PC-3 (cell line): ENCODE measurements at regions not wholly inside any gene's neighbourhood (a gene's known extent, or its start where the extent isn't known, plus 50 kb on each side); places are given as distances from the start of the nearest gene placed in this dataset.

Experiments
- ATAC-seq: fragments of 200-7000 bp; cut with Tn5 transposase; 2 replicates; pipeline ENCODE4 v1.9.1; 2020; ENCODE audit warnings: mild to moderate bottlenecking, moderate library complexity
- BruUV-seq: library from RNA; stranded (reverse); fragments of 400-500 nt; replicated peaks from 2 replicates; lab custom pipeline; 2021; lab: Mats Ljungman, UMichigan
- CTCF ChIA-PET: fragments of 300-600 bp; sonication (Branson Sonifier 250); formaldehyde crosslinking; loops from one replicate; lab custom pipeline; 2022; ENCODE audit warnings: antibody characterized with exemption; lab: Charles Lee
- POLR2A ChIA-PET: fragments of 300-600 bp; sonication (Branson Sonifier 250); formaldehyde crosslinking; loops from one replicate; lab custom pipeline; 2022; ENCODE audit warnings: antibody characterized with exemption; ENCODE audit not compliant: unreplicated experiment; lab: Charles Lee
- DNase-seq: peaks from one replicate; pipeline ENCODE4 v3.0.0-alpha.2; 2015
- H2AFZ ChIP-seq: fragments of 300-600 bp; sonication (generic); 2 replicates; pipeline ENCODE4 v1.6.0; 2016; ENCODE audit warnings: antibody characterized with exemption, low read length
- H3F3A ChIP-seq: fragments of 300-600 bp; sonication (generic); one replicate; pipeline ENCODE4 v1.6.0; 2017; ENCODE audit warnings: antibody characterized with exemption, low read length, control low read depth, mild to moderate bottlenecking; ENCODE audit not compliant: unreplicated experiment
- H3K27ac ChIP-seq: fragments of 300-600 bp; sonication (generic); 2 replicates; pipeline ENCODE4 v1.5.1; 2016; ENCODE audit warnings: mild to moderate bottlenecking, low read length
- H3K27me3 ChIP-seq: fragments of 300-600 bp; sonication (generic); 2 replicates; pipeline ENCODE4 v1.6.1; 2016; ENCODE audit warnings: low read length, mixed read lengths
- H3K36me3 ChIP-seq: fragments of 300-600 bp; sonication (generic); 2 replicates; pipeline ENCODE4 v1.6.1; 2016; ENCODE audit warnings: low read depth, mixed run types, low read length, mixed read lengths
- H3K4me1 ChIP-seq: fragments of 300-600 bp; sonication (generic); 2 replicates; pipeline ENCODE4 v1.5.1; 2016; ENCODE audit warnings: low read length; ENCODE audit not compliant: insufficient read depth
- H3K4me2 ChIP-seq: fragments of 300-600 bp; sonication (generic); 2 replicates; pipeline ENCODE4 v1.6.0; 2016; ENCODE audit warnings: low read length
- H3K4me3 ChIP-seq: fragments of 300-600 bp; sonication (generic); 2 replicates; pipeline ENCODE4 v1.5.1; 2016; ENCODE audit warnings: mild to moderate bottlenecking, low read length, mixed read lengths
- H3K79me2 ChIP-seq: fragments of 300-600 bp; sonication (generic); 2 replicates; pipeline ENCODE4 v1.6.1; 2017; ENCODE audit warnings: low read length, mixed read lengths
- H3K9ac ChIP-seq: fragments of 300-600 bp; sonication (generic); 2 replicates; pipeline ENCODE4 v1.6.0; 2016; ENCODE audit warnings: mild to moderate bottlenecking, low read length
- H3K9me2 ChIP-seq: fragments of 300-600 bp; sonication (generic); replicated peaks from 2 replicates; pipeline ENCODE4 v1.6.1; 2016; ENCODE audit warnings: mixed run types, low read length, mixed read lengths
- H3K9me3 ChIP-seq: fragments of 300-600 bp; sonication (generic); 2 replicates; pipeline ENCODE4 v1.6.1; 2016; ENCODE audit warnings: low read length, mixed read lengths
- H4K20me1 ChIP-seq: fragments of 300-600 bp; sonication (generic); 2 replicates; pipeline ENCODE4 v1.6.1; 2016; ENCODE audit warnings: low read length, mixed read lengths
- EZH2 ChIP-seq: fragments of 300-600 bp; sonication (generic); IDR thresholded peaks from one replicate; pipeline ENCODE4 v1.6.1; 2017; ENCODE audit warnings: antibody characterized with exemption, mild to moderate bottlenecking, low read length; ENCODE audit not compliant: unreplicated experiment
- EZH2phosphoT487 ChIP-seq: fragments of 300-600 bp; sonication (generic); IDR thresholded peaks from 2 replicates; pipeline ENCODE4 v1.6.1; 2018; ENCODE audit warnings: mild to moderate bottlenecking, antibody characterized with exemption, low read length, borderline replicate concordance
- intact Hi-C: fragments of 100-400 bp; cut with micrococcal nuclease; formaldehyde crosslinking; loops from 2 replicates; pipeline ENCODE4 v1.9.0; 2023
- TF ChIP-seq, protein P1 (sequence below): fragments of 300-600 bp; sonication (generic); conservative IDR thresholded peaks from 2 replicates; pipeline ENCODE4 v1.5.1; 2017; ENCODE audit warnings: antibody characterized with exemption, low read depth, mild to moderate bottlenecking, low read length

DNA sequence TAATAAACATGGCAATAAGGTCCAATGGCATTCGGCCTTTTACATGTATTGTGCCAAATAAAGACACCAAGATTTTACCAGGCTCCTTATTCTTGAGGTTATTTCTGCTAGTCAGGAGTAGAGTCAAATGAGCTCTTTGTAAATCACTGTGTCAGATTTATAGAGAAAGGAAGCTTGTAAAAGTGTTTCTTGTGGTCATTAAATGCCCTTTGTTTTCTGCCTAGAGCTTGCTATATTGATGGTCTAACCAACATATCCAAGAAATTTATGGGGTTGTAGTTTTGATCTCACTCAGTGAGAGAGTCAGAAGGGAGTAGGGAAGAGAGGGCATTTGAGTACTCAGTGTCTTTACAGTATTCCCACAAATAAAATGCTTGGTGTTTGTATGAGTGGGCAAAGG lies 86.2 kb upstream of the FRMPD4 start:
- ATAC-seq (peak; percentile 22; the same call in 1 of the 2 replicates), DNase-seq (no peak)
- Histone ChIP-seq H3K27ac (no peak overlapping the region), H3K9ac (no peak overlapping the region), H3K36me3 (no peaks in the 10 kb centered on the region), H3F3A (no peaks in the 10 kb centered on the region), H3K4me1 (peaks cover 3% of the 10 kb centered on the region; the same call in 1 of the 2 replicates), H3K4me2 (no peak overlapping the region), H2AFZ (no peak overlapping the region), H3K27me3 (no peaks in the 10 kb centered on the region), H3K79me2 (no peaks in the 10 kb centered on the region), H3K9me2 (no peaks in the 10 kb centered on the region), H3K4me3 (no peak overlapping the region), H3K9me3 (no peaks in the 10 kb centered on the region), H4K20me1 (no peaks in the 10 kb centered on the region)
- CTCF ChIA-PET = no interaction called here
- POLR2A ChIA-PET = no interaction called here
- TF ChIP-seq, protein P1, sequence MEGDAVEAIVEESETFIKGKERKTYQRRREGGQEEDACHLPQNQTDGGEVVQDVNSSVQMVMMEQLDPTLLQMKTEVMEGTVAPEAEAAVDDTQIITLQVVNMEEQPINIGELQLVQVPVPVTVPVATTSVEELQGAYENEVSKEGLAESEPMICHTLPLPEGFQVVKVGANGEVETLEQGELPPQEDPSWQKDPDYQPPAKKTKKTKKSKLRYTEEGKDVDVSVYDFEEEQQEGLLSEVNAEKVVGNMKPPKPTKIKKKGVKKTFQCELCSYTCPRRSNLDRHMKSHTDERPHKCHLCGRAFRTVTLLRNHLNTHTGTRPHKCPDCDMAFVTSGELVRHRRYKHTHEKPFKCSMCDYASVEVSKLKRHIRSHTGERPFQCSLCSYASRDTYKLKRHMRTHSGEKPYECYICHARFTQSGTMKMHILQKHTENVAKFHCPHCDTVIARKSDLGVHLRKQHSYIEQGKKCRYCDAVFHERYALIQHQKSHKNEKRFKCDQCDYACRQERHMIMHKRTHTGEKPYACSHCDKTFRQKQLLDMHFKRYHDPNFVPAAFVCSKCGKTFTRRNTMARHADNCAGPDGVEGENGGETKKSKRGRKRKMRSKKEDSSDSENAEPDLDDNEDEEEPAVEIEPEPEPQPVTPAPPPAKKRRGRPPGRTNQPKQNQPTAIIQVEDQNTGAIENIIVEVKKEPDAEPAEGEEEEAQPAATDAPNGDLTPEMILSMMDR = no peak
- TF ChIP-seq EZH2 (no peak), EZH2phosphoT487 (no peak)
- intact Hi-C loops = loop anchor here (5.0 kb wide), 1 partner anchor 40 kb away; no protein-coding TSS in a partner anchor
- BruUV-seq = no TSS peak

DNA sequence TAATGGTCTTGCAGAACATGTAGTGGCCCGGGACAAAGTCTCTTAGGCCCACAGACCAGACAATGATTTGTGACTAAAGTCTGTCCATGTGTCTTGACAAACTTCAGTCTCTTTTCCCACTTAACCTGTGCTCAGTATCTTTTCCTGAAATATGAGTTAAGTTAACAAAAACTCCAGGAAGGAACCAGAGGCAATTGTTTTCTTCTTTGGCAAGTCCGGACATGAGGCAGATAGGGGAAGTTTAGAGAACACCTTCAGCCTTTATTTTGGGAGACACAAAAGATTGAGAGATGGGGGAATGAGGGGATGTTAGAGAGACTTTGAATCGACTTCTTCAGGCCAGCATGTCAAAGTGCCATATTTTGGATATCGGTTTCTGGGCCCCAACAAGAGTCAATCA lies 80.2 kb upstream of the FRMPD4 start:
- Histone ChIP-seq H3K27me3 (no peaks in the 10 kb centered on the region), H4K20me1 (no peaks in the 10 kb centered on the region), H3K36me3 (no peaks in the 10 kb centered on the region), H3K4me3 (no peak overlapping the region), H3K9me2 (no peaks in the 10 kb centered on the region), H2AFZ (no peak overlapping the region), H3K4me2 (no peak overlapping the region), H3K9me3 (no peaks in the 10 kb centered on the region), H3K4me1 (peaks cover 15% of the 10 kb centered on the region; the same call in 1 of the 2 replicates), H3K9ac (no peak overlapping the region), H3F3A (no peaks in the 10 kb centered on the region), H3K27ac (no peak overlapping the region), H3K79me2 (no peaks in the 10 kb centered on the region)
- CTCF ChIA-PET = no interaction called here
- POLR2A ChIA-PET = no interaction called here
- BruUV-seq = no TSS peak
- TF ChIP-seq EZH2 = no peak
- ATAC-seq = no peak
- intact Hi-C loops = no loop called here
- no peak for DNase-seq

DNA sequence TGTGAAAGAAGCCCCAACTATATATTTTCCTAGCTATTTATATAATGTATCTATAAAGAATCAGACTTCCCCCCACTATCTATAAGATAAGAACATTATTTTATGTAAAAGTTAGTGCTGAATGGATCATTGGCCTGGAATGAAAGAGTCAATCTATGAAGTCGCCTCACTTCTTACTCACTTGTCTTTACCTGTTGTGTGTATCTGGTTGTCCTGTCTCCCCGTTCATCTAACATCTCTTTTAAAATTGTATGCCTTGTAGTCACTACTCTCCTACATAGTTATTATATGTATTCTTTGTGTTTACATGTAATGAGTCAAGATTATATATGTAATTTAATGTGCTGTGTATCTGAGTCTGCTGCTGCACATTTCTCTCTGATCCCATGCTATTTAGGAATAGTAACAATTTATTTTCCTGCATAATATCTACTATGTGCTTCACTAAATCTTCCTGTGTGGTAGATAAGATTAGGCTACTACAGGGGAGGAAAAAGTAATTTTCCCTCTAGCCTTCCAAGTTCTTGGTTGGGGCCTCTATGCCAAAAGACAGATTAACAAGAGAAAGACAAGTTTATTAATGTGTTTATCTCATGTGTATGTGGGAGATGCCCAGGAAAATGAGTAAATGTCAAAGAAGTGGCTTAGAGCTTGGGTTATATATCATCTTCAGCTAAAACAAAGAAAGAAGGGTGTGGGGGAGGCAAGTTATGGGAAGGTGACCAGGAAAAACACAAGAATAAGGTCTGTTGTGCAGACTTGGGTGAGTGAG lies 77.6 kb upstream of the FRMPD4 start:
- Histone ChIP-seq H3K79me2 (no peaks in the 10 kb centered on the region), H3F3A (no peaks in the 10 kb centered on the region), H3K4me1 (peaks cover 15% of the 10 kb centered on the region; the same call in 1 of the 2 replicates), H4K20me1 (no peaks in the 10 kb centered on the region), H3K4me3 (no peak overlapping the region), H3K36me3 (no peaks in the 10 kb centered on the region), H3K9ac (no peak overlapping the region), H3K27me3 (no peaks in the 10 kb centered on the region), H3K9me3 (no peaks in the 10 kb centered on the region), H3K9me2 (no peaks in the 10 kb centered on the region), H2AFZ (no peak overlapping the region), H3K4me2 (no peak overlapping the region), H3K27ac (no peak overlapping the region)
- CTCF ChIA-PET = interaction anchor here (0.6 kb wide), 1 partner anchor 28 kb away, joined by 5 read pairs; no protein-coding TSS in a partner anchor
- peak; percentile 25 for DNase-seq
- BruUV-seq = no TSS peak
- POLR2A ChIA-PET = interaction anchor here (0.5 to 0.6 kb wide), 2 partner anchors 40 to 504 kb away, joined by 3 to 21 read pairs; no protein-coding TSS in a partner anchor
- peak; percentile 46; the same call in 1 of the 2 replicates for ATAC-seq
- TF ChIP-seq EZH2 (no peak), EZH2phosphoT487 (no peak)
- TF ChIP-seq, protein P1 = no peak
- intact Hi-C loops = no loop called here
